ENCODE measurements at regions not wholly inside any gene's neighbourhood (a gene's known extent, or its start where the extent isn't known, plus 50 kb on each side); places are given as distances from the start of the nearest gene placed in this dataset.

GRCh38 chr1:242634732-242635131 is 110.2 kb upstream of the PLD5 start:
- no peak overlapping the region for H4K5ac ChIP-seq (ENCODE audit: insufficient read length, low read depth, low read length)
- no peak overlapping the region for H2BK12ac ChIP-seq (ENCODE audit: low read depth, low read length)
- FAIRE-seq (no peak), DNase-seq (ENCODE audit: low read depth in 1 of 2, low spot score in 2 of 2) (no peak)
- H3K56ac ChIP-seq (replicated peaks; ENCODE audit: insufficient read length, low read depth, low read length), result no peak overlapping the region
- H3K4me2 ChIP-seq (ENCODE audit: insufficient read depth in 1 of 2, low read depth in 2 of 2, low read length in 2 of 2), result no peak overlapping the region
- H4K8ac ChIP-seq (ENCODE audit: extremely low read depth, insufficient read depth, low read length), result no peak overlapping the region
- POLR2A ChIA-PET (ENCODE audit: partially characterized antibody), result no interaction called here
- H3K9me3 ChIP-seq (ENCODE audit: insufficient read depth in 2 of 2, low read depth in 1 of 2, low read length in 1 of 2), result no peaks in the 10 kb centered on the region
- H3K23me2 ChIP-seq (ENCODE audit: low read depth, low read length), result no peaks in the 10 kb centered on the region
- WGBS, 2 experiments (ENCODE audit: extremely low coverage in 1 of 2, insufficient coverage in 1 of 2, insufficient read length in 1 of 2, insufficient replicate concordance in 2 of 2, low coverage in 1 of 2, low lambda C conversion rate in 2 of 2, missing lambda C conversion rate in 1 of 2), result 92% methylated on average over 5 of the region's 5 CpGs; no CpG with 5 or more reads in 1 of the 2 experiments
- H2AK5ac ChIP-seq (ENCODE audit: low read depth, low read length), result no peak overlapping the region
- no peaks in the 10 kb centered on the region for H3K36me3 ChIP-seq (ENCODE audit: control insufficient read depth in 2 of 4, insufficient read depth in 4 of 4, low read length in 3 of 4)
- H3K14ac ChIP-seq (ENCODE audit: insufficient read length), result no peak overlapping the region
- H2BK5ac ChIP-seq (ENCODE audit: low read depth, low read length), result no peak overlapping the region
- no peak overlapping the region for H3K23ac ChIP-seq (ENCODE audit: insufficient read length)
- H3K79me1 ChIP-seq (ENCODE audit: low read depth, low read length), result no peaks in the 10 kb centered on the region
- no peaks in the 10 kb centered on the region for H4K20me1 ChIP-seq (replicated peaks in 1 of 2; ENCODE audit: control insufficient read depth in 1 of 2, insufficient read depth in 2 of 2, low read length in 2 of 2)
- H3K4me1 ChIP-seq (replicated peaks in 1 of 4; ENCODE audit: control insufficient read depth in 3 of 4, insufficient read depth in 4 of 4, low read length in 3 of 4), result no peaks in the 10 kb centered on the region
- H3K4me3 ChIP-seq (ENCODE audit: extremely low read depth in 1 of 4, insufficient read depth in 2 of 4, low read depth in 3 of 4, low read length in 4 of 4), result no peak overlapping the region
- no peak overlapping the region for H3K27ac ChIP-seq (ENCODE audit: low read depth, low read length)
- no peaks in the 10 kb centered on the region for H3K27me3 ChIP-seq (replicated peaks in 1 of 4; ENCODE audit: control insufficient read depth in 3 of 4, extremely low read depth in 1 of 4, insufficient read depth in 3 of 4, low read length in 3 of 4)
- no peaks in the 10 kb centered on the region for H3K79me2 ChIP-seq (ENCODE audit: control insufficient read depth in 1 of 2, insufficient read depth in 2 of 2, low read length in 2 of 2)
- no peak overlapping the region for H2BK15ac ChIP-seq (ENCODE audit: low read length)
- no peak overlapping the region for H4K91ac ChIP-seq (replicated peaks; ENCODE audit: insufficient read length, low read length)
- H3K9ac ChIP-seq (replicated peaks in 1 of 4; ENCODE audit: extremely low read depth in 1 of 4, low read depth in 3 of 4, low read length in 3 of 4), result no peak overlapping the region
- H3K18ac ChIP-seq (ENCODE audit: extremely low read depth, low read length), result no peak overlapping the region
- H2BK20ac ChIP-seq (ENCODE audit: low read length), result no peak overlapping the region
- CTCF ChIA-PET (ENCODE audit: partially characterized antibody), result interaction anchor here (0.6 to 5.9 kb wide), 2 partner anchors 16 to 571 kb away, joined by 4 to 22 read pairs; no protein-coding TSS in a partner anchor
- no peak overlapping the region for H2AFZ ChIP-seq (ENCODE audit: low read length)
- H2BK120ac ChIP-seq (replicated peaks; ENCODE audit: low read depth, low read length), result no peak overlapping the region
- H3K4ac ChIP-seq (replicated peaks; ENCODE audit: insufficient read length, low read depth, low read length), result no peak overlapping the region
- TF ChIP-seq EZH2 (IDR thresholded peaks at IDR 0.05; ENCODE audit: low read depth, low read length, severe bottlenecking), result no peak
- no peak for TF ChIP-seq KDM1A (IDR thresholded peaks at IDR 0.05; ENCODE audit: borderline replicate concordance, low read length)
- no peak for TF ChIP-seq NANOG (IDR thresholded peaks at IDR 0.05; ENCODE audit: insufficient read depth, low read depth, low read length, poor library complexity, severe bottlenecking)
- no peak for TF ChIP-seq TAF7 (optimal IDR thresholded peaks at IDR 0.05; ENCODE audit: borderline replicate concordance, low read depth, low read length)
- no peak for TF ChIP-seq KDM5A (IDR thresholded peaks at IDR 0.05; ENCODE audit: low read length)
- TF ChIP-seq GTF2F1 (IDR thresholded peaks at IDR 0.05; ENCODE audit: borderline replicate concordance, low read depth, low read length), result no peak
- TF ChIP-seq ATF3 (IDR thresholded peaks at IDR 0.05; ENCODE audit: insufficient read depth, low read depth, low read length), result no peak
- TF ChIP-seq CTBP2 (IDR thresholded peaks at IDR 0.05; ENCODE audit: borderline replicate concordance, insufficient read depth, insufficient read length, low read length), result no peak
- TF ChIP-seq ZNF274 (IDR thresholded peaks at IDR 0.05; ENCODE audit: borderline replicate concordance, extremely low read depth, low read length), result no peak
- no peak for TF ChIP-seq JUND (IDR thresholded peaks at IDR 0.05; ENCODE audit: low read length)
- no peak for TF ChIP-seq FOSL1 (IDR thresholded peaks at IDR 0.05; ENCODE audit: insufficient read depth, low read depth, low read length)
